Brain pericyte (primary cell): ENCODE measurements at regions not wholly inside any gene's neighbourhood (a gene's known extent, or its start where the extent isn't known, plus 50 kb on each side); places are given as distances from the start of the nearest gene placed in this dataset.

Experiments used
- DNase-seq: peaks from one replicate; pipeline ENCODE4 v3.0.0-alpha.2; 2012; ENCODE audit warnings: low read depth, low spot score

DNA sequence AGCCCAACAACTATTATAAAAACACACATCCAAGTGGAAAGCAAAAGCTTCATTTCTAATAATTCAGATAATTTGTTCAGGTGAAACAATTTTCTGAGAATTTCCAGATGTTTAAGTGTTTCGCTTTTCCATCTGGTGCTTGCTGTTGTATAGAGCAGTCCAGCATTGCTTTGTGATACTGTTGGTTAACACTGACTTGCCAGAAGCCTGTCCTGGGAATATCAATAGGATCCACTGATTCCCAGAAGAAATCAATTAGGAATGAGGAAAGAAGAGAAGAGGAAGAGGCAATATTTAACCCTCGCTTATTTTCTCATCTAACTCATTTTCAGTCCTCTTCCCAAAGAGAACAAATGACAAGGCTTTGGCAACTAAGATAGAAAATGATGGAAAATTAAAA, 94.9 kb upstream of the DDIT4L start:
- no peak for DNase-seq

DNA sequence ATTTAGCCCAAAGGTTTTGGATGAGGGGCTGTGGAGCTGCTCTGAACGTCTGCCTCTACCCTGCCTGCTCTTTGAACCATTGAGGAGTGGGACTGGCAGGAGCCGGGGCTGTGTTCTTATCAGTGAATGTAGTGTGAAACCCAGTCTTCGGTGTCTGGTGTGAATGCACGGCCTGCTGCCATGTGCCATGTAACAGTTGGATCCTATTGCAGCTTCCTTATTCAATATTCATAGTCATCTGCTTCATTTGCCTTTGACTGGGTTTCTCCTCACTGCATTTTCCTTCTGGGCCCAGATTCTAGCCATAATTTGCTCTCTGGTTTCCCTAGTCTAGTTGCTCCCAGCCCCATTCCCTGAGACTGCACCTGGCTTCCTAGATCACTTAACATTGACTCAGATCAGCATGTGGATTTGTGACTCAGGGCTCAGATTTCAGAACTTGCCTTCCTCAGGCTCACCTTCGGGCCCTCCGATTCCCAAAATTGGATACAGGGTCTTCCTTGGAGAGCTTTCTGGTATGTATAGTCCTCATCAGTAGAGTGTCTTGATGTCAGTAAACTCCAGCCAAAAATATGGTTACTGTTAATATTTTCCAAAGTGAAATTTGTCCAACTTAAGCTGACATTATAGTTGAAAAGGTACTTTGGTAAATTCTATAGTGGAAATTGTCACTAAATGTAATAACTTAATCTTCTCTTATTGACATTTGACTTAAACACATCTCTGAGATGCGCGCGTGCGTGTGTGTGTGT, 94.0 kb upstream of the DDIT4L start:
- no peak for DNase-seq

DNA sequence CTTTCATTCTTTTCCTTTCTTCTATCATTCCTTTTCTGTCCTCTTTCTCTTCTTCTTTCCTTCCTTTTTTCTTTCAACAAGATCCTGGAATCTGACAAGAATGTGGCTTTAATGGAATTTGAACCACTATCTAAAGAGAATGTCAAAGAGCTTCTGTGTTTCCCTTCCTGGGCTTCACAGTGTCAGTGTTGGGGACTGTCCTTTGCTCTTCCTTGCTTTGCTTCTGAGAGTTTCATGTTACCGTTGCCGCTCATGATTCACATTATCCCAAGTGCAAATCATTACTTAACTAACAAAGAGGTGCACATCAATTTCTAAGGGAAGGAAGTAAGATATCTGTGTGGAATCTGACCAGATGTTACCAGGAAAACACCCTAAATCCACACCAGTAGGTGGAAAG, 90.5 kb upstream of the DDIT4L start:
- DNase-seq: no peak

DNA sequence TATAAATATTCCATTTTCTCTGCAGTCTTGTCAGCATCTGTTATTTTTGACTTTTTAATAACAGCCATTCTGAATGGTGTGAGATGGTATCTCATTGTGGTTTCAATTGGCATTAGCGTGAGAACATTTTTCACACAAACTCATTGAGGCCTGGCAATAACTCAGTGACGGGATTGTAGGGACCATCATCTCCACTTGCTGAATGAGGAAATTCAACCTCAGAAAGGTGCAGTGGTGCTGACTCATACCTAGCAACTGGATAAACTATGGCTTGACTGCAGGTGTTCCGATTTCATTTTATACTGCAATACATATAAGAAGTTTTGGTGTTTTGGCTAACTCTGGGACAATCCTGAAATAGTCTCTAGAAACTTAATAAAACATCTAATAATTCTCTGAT, 88.3 kb upstream of the DDIT4L start:
- no peak for DNase-seq

DNA sequence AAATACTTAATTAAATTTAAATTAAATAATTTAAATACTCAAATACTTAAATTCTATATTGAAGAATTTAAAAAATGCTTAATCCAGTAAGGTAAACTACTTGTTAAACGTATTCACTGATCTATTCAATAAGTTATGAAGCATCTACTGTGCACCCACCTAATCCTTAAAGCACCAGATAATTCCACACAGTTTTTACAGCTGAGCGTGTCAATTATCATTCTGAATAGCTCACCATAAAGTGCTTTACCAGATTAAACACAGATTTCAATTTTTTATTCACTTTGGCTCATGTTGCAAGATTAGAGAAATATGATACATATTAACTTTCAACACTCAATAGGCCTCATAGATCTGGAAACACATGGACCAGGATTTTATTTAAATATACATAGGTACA, 79.2 kb upstream of the DDIT4L start:
- DNase-seq: no peak

DNA sequence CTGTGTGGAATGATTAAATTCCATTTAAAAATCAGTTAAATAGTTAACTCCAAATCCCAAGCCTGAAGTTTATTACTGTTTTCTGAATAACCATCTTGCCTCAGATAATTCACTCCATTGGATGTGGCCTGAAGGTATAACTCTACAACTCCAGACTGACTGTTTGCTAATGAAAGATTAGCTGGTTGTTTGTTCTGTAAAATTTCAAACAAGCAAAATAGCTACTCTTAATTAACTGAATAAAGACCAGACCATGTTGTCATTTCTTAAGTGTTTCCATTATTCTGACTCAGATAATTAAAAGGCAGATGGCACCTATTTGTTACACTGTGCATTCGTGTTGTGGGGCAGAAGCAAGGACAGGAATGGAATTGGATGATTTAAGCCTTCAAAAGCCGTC, 78.5 kb upstream of the DDIT4L start:
- no peak for DNase-seq

DNA sequence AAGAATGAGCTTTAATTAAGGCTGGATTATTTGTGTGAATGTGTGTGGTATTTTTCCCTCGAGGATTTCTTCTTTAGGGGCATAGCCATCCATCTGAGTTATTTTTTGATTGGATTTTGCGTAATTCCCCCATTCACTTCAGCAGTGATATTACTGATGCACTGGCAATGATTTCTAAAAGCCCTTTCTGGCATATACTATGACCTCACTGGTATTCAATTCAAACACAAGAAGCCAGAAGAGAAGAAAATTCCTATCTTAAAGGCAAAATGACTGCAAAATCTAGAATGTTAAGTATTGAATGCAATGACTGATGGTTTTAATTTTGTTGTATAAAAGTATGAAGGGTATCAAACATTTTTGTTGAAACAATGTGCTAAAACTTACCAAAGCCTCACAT, 71.1 kb upstream of the DDIT4L start:
- no peak for DNase-seq

DNA sequence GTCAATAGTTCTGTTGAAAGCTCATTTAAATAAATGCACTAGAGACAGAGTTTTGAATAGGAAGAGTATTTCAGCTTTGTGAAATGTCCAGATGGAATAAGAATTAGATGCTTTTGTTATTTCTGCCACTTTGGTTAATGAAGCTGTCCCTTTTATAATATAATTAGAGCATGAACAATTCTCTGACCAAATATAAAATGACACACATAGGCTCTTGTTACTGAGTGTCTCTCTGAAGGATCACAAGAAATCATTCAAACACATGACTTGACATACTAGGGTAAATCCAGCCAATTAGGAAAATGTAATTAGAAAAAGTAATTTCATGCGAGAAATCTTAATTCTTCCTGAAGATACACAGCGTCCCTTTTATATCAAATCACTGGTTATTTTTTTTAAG, 68.4 kb upstream of the DDIT4L start:
- DNase-seq: no peak

DNA sequence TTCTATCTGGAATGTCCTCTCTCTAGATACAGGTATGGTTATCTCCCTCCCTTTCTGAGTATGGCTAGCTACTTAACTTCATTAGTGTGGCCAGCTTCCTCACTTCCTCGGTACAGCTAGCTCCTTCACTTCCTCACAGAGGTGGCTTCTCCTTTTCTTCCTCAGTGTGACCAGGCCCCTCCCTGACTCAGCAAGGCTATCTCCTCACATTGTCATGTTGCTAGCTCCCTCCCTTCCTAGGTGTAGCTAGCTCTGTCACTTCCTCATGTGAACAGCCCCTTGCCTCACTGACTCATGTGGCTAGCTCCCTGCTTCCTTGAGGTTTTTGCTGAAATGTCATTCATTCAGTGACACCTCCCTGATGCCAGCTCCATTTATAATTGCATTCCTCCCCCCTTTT, 67.3 kb upstream of the DDIT4L start:
- no peak for DNase-seq

DNA sequence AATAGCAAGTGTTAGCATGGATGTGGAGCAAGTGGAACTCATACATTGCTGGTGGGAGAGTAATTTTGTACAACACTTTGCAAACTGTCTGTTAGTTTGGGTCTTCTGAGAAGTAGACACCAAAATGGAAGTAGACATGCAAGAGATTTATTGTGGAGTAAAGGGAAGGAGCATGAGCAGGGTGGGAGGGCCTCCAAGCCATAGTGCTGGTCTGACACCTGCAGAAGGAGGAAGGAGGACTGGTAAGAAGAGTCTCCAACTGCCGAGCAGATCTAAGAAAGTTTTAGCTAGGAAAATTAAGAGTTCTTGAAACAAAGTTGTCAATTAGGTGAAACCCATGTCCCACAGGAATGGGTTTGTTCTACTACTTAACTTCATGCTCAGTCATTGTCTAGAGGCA, 64.0 kb upstream of the DDIT4L start:
- no peak for DNase-seq

DNA sequence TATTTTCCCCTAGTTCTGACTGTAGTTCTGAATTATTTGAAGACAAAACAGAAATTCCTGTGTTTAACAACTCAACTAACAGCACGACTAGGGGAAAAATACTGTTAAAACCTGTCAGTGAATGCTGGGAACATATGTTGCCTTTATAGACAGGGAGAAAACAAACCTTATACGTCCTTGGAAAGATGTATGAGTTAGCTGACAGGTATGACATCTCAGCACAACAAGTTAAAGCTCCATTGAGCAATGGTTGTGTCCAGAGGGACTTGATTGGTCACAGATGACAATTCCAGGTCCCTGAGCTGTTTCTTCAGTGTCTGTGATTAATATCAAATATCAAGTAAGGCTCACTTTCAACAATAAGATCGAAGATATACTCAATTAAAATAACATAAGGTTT, 58.2 kb upstream of the DDIT4L start:
- DNase-seq: no peak

DNA sequence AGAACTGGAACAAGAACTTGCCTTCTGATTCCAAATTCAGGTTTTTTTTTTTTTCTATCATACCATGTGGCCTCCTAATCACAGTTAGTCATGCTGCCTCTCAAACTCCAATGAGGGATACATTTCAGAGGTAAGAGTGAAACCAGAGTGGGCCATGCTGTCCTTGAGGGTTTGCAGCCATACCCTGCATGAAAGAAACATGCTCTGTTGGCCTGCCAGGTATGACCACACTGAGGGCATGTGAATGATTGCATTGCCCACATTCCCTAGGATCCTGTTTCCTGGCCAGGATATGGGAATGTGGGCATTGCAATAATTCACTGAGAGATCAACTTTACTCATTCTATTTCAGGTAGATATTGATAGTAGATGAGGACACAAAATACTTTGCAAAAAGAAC, 56.4 kb upstream of the DDIT4L start:
- DNase-seq: no peak

DNA sequence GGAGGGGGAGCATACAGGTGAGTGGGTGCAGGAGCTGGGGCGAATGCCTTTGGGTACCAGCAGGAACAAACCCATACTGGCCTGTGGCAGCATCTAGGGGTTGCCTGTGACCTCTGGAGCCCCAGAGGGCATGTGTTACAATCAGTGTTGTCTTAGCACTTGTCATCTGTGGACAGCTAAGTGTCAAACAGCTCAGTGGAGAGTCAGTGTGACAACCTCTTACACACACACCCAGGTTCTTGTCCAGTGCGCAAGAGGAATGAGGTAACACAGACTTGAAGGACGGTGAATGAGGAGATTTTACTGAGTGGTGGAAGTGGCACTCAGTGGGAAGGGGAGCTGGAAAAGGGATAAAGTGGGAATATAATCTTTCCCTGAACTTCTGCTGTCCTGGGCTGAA, 54.1 kb upstream of the DDIT4L start:
- no peak for DNase-seq
